MCF 10A (cell line): ENCODE measurements at regions not wholly inside any gene's neighbourhood (a gene's known extent, or its start where the extent isn't known, plus 50 kb on each side); places are given as distances from the start of the nearest gene placed in this dataset.
"Not testable (repeated sequence)": the region's sequence is repeated elsewhere in the genome, so short reads cannot be mapped to it uniquely, and the experiment has no call there.

Source experiments
- BruUV-seq: library from RNA; stranded (reverse); fragments of 400-500 nt; replicated peaks from 2 replicates; lab custom pipeline; 2021; lab: Mats Ljungman, UMichigan
- CTCF ChIA-PET: fragments of 300-600 bp; sonication (Branson Sonifier 250); formaldehyde crosslinking; extraction: SDS; loops from one replicate; lab custom pipeline; 2021; ENCODE audit warnings: antibody characterized with exemption, inconsistent platforms; lab: Yijun Ruan, JAX
- POLR2A ChIA-PET: fragments of 300-600, 350-650 bp; sonication (Branson Sonifier 250); formaldehyde crosslinking; extraction: SDS; loops from one replicate; lab custom pipeline; 2020; ENCODE audit warnings: antibody characterized with exemption, inconsistent platforms; lab: Yijun Ruan, JAX
- DNase-seq: peaks from one replicate; pipeline ENCODE4 v3.0.0-alpha.2; 2018; ENCODE audit not compliant: unreplicated experiment
- H3K27ac Mint-ChIP-seq: one replicate; pipeline ENCODE4 v1.8.0; 2022; ENCODE audit warnings: mild to moderate bottlenecking, low read depth, mixed read lengths; ENCODE audit not compliant: unreplicated experiment
- H3K27me3 Mint-ChIP-seq: one replicate; pipeline ENCODE4 v1.8.0; 2022; ENCODE audit warnings: mixed read lengths; ENCODE audit not compliant: insufficient read depth, unreplicated experiment
- H3K36me3 Mint-ChIP-seq: one replicate; pipeline ENCODE4 v1.8.0; 2022; ENCODE audit warnings: mild to moderate bottlenecking, moderate library complexity, mixed read lengths; ENCODE audit not compliant: insufficient read depth, unreplicated experiment
- H3K4me1 Mint-ChIP-seq: one replicate; pipeline ENCODE4 v1.8.0; 2022; ENCODE audit warnings: mixed read lengths; ENCODE audit not compliant: insufficient read depth, unreplicated experiment
- H3K4me3 Mint-ChIP-seq: one replicate; pipeline ENCODE4 v1.8.0; 2022; ENCODE audit warnings: mild to moderate bottlenecking, moderate library complexity, mixed read lengths; ENCODE audit not compliant: unreplicated experiment
- H3K9me3 Mint-ChIP-seq: one replicate; pipeline ENCODE4 v1.8.0; 2022; ENCODE audit warnings: mixed read lengths; ENCODE audit not compliant: unreplicated experiment
- intact Hi-C: fragments of 100-400 bp; cut with micrococcal nuclease; formaldehyde crosslinking; loops from 2 replicates; pipeline ENCODE4 v1.14.1; 2022
- TF ChIP-seq, protein P1 (sequence below): fragments of 200-600 bp; IDR thresholded peaks from one replicate; pipeline ENCODE4 v1.8.0; 2022; ENCODE audit warnings: antibody characterized with exemption, mild to moderate bottlenecking; ENCODE audit not compliant: unreplicated experiment

DNA sequence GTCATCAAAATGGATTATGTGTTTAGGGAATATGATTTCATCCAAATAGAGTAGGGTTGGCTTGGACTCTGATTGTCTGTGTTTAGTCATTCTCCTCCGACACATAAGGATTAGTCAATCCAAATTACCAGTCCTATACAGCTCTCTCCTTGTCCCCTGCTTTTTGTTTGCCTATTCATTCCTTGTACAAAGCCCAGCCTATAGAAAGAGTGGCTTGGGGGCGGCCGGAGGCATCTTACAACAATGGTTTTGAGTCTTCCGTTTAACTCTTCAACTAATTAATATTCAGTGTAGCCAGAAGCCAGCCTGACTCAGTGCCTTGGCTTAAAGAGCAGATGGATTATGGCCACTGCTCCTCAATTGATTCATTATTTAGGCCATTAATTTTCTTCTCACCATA lies 796.6 kb upstream of the POU3F4 start:
- TF ChIP-seq, protein P1, sequence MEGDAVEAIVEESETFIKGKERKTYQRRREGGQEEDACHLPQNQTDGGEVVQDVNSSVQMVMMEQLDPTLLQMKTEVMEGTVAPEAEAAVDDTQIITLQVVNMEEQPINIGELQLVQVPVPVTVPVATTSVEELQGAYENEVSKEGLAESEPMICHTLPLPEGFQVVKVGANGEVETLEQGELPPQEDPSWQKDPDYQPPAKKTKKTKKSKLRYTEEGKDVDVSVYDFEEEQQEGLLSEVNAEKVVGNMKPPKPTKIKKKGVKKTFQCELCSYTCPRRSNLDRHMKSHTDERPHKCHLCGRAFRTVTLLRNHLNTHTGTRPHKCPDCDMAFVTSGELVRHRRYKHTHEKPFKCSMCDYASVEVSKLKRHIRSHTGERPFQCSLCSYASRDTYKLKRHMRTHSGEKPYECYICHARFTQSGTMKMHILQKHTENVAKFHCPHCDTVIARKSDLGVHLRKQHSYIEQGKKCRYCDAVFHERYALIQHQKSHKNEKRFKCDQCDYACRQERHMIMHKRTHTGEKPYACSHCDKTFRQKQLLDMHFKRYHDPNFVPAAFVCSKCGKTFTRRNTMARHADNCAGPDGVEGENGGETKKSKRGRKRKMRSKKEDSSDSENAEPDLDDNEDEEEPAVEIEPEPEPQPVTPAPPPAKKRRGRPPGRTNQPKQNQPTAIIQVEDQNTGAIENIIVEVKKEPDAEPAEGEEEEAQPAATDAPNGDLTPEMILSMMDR, result no peak
- Mint-ChIP-seq H3K9me3 (no peaks in the 10 kb centered on the region), H3K4me3 (no peak overlapping the region), H3K36me3 (no peaks in the 10 kb centered on the region), H3K4me1 (peaks cover 4% of the 10 kb centered on the region), H3K27me3 (no peaks in the 10 kb centered on the region), H3K27ac (no peak overlapping the region)
- ChIA-PET POLR2A (interaction anchor here (0.6 kb wide), 1 partner anchor 14 kb away, joined by 3 read pairs; no protein-coding TSS in a partner anchor), CTCF (no interaction called here)
- DNase-seq, result peak; percentile 1
- no TSS peak for BruUV-seq
- intact Hi-C loops, result no loop called here

DNA sequence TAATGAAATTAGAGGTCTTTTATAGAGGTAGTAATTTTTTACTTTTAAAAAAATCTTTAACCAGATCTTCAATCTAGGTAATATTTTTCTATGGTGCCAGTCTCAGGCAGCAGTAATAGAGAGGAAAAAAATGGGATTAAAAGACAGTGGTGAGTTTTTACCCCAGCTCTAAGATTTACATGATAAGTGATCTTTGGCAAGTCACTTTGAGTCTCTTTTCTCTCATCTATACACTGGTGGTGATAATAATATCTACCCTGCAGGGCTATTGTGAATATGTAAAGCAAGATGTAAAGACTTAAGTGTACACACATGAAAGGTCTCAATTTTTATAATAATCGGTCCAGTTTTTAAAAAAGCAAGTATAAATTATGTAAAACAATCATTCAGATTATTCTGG lies 786.2 kb upstream of the POU3F4 start:
- no peak for DNase-seq
- H3K27ac Mint-ChIP-seq, result no peak overlapping the region
- no peaks in the 10 kb centered on the region for H3K27me3 Mint-ChIP-seq
- CTCF ChIA-PET, result no interaction called here
- POLR2A ChIA-PET, result no interaction called here
- TF ChIP-seq, protein P1, result no peak
- H3K9me3 Mint-ChIP-seq, result peaks cover under 1% of the 10 kb centered on the region
- H3K4me1 Mint-ChIP-seq, result peaks cover 2% of the 10 kb centered on the region
- no peaks in the 10 kb centered on the region for H3K36me3 Mint-ChIP-seq
- no TSS peak for BruUV-seq
- intact Hi-C loops, result no loop called here
- H3K4me3 Mint-ChIP-seq, result no peak overlapping the region

DNA sequence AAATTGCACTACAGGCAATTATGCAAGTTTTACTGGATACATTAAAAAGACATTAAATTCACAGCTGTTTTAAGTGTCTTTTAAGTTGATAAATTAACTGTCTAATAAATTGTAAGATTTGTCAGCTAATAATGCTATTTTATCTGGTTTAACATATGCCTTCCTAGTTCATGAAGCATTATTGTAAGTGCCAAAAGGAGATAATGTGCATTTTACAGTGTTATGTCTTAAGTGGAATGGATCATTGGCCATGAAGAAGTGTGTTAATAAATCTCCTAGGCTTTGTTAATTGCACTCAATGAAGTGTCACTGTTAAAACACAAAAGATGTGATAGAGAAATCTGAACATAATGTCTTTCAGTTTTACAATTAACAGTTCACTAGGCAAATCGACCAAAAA lies 784.3 kb upstream of the POU3F4 start:
- POLR2A ChIA-PET, result no interaction called here
- Mint-ChIP-seq H3K27ac (no peak overlapping the region), H3K4me1 (peaks cover 17% of the 10 kb centered on the region), H3K9me3 (peaks cover 16% of the 10 kb centered on the region), H3K4me3 (no peak overlapping the region), H3K27me3 (no peaks in the 10 kb centered on the region), H3K36me3 (no peaks in the 10 kb centered on the region)
- TF ChIP-seq, protein P1, result no peak
- intact Hi-C loops, result no loop called here
- CTCF ChIA-PET, result no interaction called here
- BruUV-seq, result no TSS peak
- no peak for DNase-seq

DNA sequence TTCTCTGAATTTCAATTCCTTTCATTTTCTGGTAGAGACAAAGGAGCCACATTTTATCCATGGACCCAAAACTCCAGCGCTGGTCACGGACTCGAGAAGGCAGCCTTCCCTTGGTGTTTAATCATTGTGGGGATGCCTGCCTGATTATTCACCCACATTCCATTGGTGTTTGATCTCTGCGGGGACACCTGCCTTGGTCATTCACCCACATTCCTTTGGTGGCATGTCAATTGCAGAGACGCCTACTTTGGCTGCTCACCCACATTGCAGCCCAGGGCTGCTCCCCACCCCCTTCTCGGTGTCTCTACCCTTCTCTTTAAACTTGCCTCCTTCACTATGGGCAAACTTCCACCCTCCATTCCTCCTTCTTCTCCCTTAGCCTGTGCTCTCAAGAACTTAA lies 780.7 kb upstream of the POU3F4 start:
- H3K4me3 Mint-ChIP-seq, CTCF ChIA-PET, intact Hi-C loops, POLR2A ChIA-PET, H3K27ac Mint-ChIP-seq, H3K36me3 Mint-ChIP-seq, BruUV-seq, H3K27me3 Mint-ChIP-seq: not testable (repeated sequence)
- H3K4me1 Mint-ChIP-seq, result peaks cover 17% of the 10 kb centered on the region
- peak; percentile 7 for DNase-seq
- peaks cover 16% of the 10 kb centered on the region for H3K9me3 Mint-ChIP-seq

DNA sequence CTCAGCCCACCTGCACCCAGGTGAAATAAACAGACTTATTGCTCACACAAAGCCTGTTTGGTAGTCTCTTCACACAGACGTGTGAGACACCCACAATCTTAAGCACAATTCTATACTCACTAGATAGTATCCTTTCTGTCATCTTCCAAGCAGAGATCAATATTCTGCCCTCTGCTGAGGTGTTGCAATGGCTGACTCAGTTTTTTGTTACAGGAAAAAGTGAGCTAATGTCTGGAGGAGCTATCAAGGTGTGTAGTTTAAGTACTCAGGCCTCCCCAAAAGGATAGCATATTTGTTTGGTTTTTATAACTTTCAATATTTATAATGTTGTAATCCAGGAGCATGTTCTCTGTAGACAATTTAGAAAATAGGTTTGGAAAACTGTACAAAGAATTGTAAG lies 775.2 kb upstream of the POU3F4 start:
- intact Hi-C loops, result no loop called here
- CTCF ChIA-PET, result no interaction called here
- H3K36me3 Mint-ChIP-seq, result no peaks in the 10 kb centered on the region
- peak; percentile 18 for DNase-seq
- no peaks in the 10 kb centered on the region for H3K27me3 Mint-ChIP-seq
- no TSS peak for BruUV-seq
- H3K4me1 Mint-ChIP-seq, result peaks cover 5% of the 10 kb centered on the region
- POLR2A ChIA-PET, result interaction anchor here (0.7 kb wide), 1 partner anchor 30 kb away, joined by 3 read pairs; no protein-coding TSS in a partner anchor
- TF ChIP-seq, protein P1, result no peak
- no peak overlapping the region for H3K27ac Mint-ChIP-seq
- H3K9me3 Mint-ChIP-seq, result peaks cover 6% of the 10 kb centered on the region
- no peak overlapping the region for H3K4me3 Mint-ChIP-seq
